GM12878 (cell line): ENCODE measurements at regions not wholly inside any gene's neighbourhood (a gene's known extent, or its start where the extent isn't known, plus 50 kb on each side); places are given as distances from the start of the nearest gene placed in this dataset.

Experiments used
- ATAC-seq: fragments of 200-7000 bp; cut with Tn5 transposase; 3 replicates; pipeline ENCODE4 v1.9.1; 2020; ENCODE audit warnings: mild to moderate bottlenecking, moderate library complexity
- BruUV-seq: library from RNA; stranded (reverse); fragments of 400-500 nt; replicated peaks from 2 replicates; lab custom pipeline; 2021; lab: Mats Ljungman, UMichigan
- CTCF ChIA-PET: fragments of 300-600 bp; sonication (Branson Sonifier 250); formaldehyde crosslinking; extraction: SDS; loops from one replicate; lab custom pipeline; 2021; ENCODE audit warnings: inconsistent platforms; lab: Yijun Ruan, JAX
- POLR2A ChIA-PET: fragments of 350-600 bp; formaldehyde crosslinking; extraction: SDS; loops from one replicate; lab custom pipeline; 2021; ENCODE audit warnings: inconsistent platforms; lab: Charles Lee
- RAD21 ChIA-PET: fragments of 300-600 bp; sonication (Branson Sonifier 250); formaldehyde crosslinking; loops from one replicate; lab custom pipeline; 2023; ENCODE audit warnings: antibody characterized with exemption; ENCODE audit not compliant: unreplicated experiment; lab: Charles Lee
- SMC1A ChIA-PET: fragments of 300-600 bp; sonication (Branson Sonifier 250); formaldehyde crosslinking; loops from one replicate; lab custom pipeline; 2023; ENCODE audit not compliant: unreplicated experiment, uncharacterized antibody; lab: Charles Lee
- DNase-seq: peaks from one replicate; pipeline ENCODE4 v3.0.0-alpha.2; 2011; ENCODE audit warnings: low read depth, low spot score
- FAIRE-seq: peaks from 3 replicates; lab custom pipeline; 2011; peaks lifted over from hg19 to GRCh38; lab: Jason Lieb, UNC
- H2AFZ ChIP-seq: 2 replicates; pipeline ENCODE4 v1.6.0; 2011; ENCODE audit warnings: low read depth, low read length, control low read depth; ENCODE audit not compliant: control insufficient read depth
- H3K27ac ChIP-seq: 2 replicates; pipeline ENCODE4 v1.5.1; 2011; ENCODE audit warnings: control low read depth; ENCODE audit not compliant: control insufficient read depth, insufficient read depth
- H3K27me3 ChIP-seq, 2 experiments: replicated peaks in 1 of 2; 2 replicates each; pipeline versions ENCODE4 v1.6.0 to v1.6.1; 2011; ENCODE audit warnings: low read length in 1 of 2; ENCODE audit not compliant: control insufficient read depth in 2 of 2, insufficient read depth in 2 of 2
- H3K36me3 ChIP-seq, 2 experiments: 2 replicates each; pipeline ENCODE4 v1.5.1; 2011; ENCODE audit warnings: low read length in 1 of 2; ENCODE audit not compliant: control insufficient read depth in 2 of 2, insufficient read depth in 2 of 2
- H3K4me1 ChIP-seq: 2 replicates; pipeline ENCODE4 v1.6.1; 2011; ENCODE audit warnings: mild to moderate bottlenecking, low read length, moderate library complexity, mixed read lengths; ENCODE audit not compliant: control insufficient read depth, insufficient read depth
- H3K4me2 ChIP-seq: 2 replicates; pipeline ENCODE4 v1.6.0; 2011; ENCODE audit warnings: control low read depth; ENCODE audit not compliant: control insufficient read depth, insufficient read depth
- H3K4me3 ChIP-seq: fragments of 200-600 bp; sonication (generic); 2 replicates; pipeline ENCODE4 v1.5.1; 2016
- H3K79me2 ChIP-seq: 2 replicates; pipeline ENCODE4 v1.6.0; 2011; ENCODE audit warnings: low read length; ENCODE audit not compliant: control insufficient read depth, insufficient read depth
- H3K9ac ChIP-seq: 2 replicates; pipeline ENCODE4 v1.8.0; 2011; ENCODE audit warnings: low read length, control low read depth, mixed read lengths; ENCODE audit not compliant: control insufficient read depth, insufficient read depth
- H3K9me3 ChIP-seq: replicated peaks from 3 replicates; pipeline ENCODE4 v1.5.1; 2011; ENCODE audit warnings: mild to moderate bottlenecking, low read length; ENCODE audit not compliant: control insufficient read depth, insufficient read depth
- H4K20me1 ChIP-seq: 2 replicates; pipeline ENCODE4 v1.6.0; 2011; ENCODE audit not compliant: control insufficient read depth, insufficient read depth
- BHLHE40 ChIP-seq, 2 experiments: fragments of 450-650 bp in 1 of 2; IDR thresholded peaks; 2 replicates each; pipeline ENCODE4 v1.6.1; 2011 to 2017; ENCODE audit warnings: low read depth in 2 of 2, borderline replicate concordance in 1 of 2, improper control_type of control experiment in 1 of 2, low read length in 1 of 2, mild to moderate bottlenecking in 1 of 2
- CBFB ChIP-seq: IDR thresholded peaks from 2 replicates; pipeline ENCODE4 v1.6.1; 2016; ENCODE audit warnings: antibody characterized with exemption, low read depth
- DPF2 ChIP-seq: fragments of 450-650 bp; IDR thresholded peaks from 2 replicates; pipeline ENCODE4 v1.6.1; 2017; ENCODE audit warnings: mild to moderate bottlenecking
- E4F1 ChIP-seq: fragments of 450-650 bp; IDR thresholded peaks from 2 replicates; pipeline ENCODE4 v1.6.1; 2018; ENCODE audit warnings: borderline replicate concordance, mild to moderate bottlenecking; ENCODE audit not compliant: partially characterized antibody
- FOXK2 ChIP-seq: fragments of 450-650 bp; IDR thresholded peaks from 2 replicates; pipeline ENCODE4 v1.6.1; 2017; ENCODE audit warnings: mild to moderate bottlenecking, moderate library complexity
- JUNB ChIP-seq: IDR thresholded peaks from 2 replicates; pipeline ENCODE4 v1.6.1; 2016; ENCODE audit warnings: antibody characterized with exemption, mild to moderate bottlenecking
- JUND ChIP-seq: IDR thresholded peaks from 2 replicates; pipeline ENCODE4 v1.6.1; 2012; ENCODE audit warnings: low read depth, mild to moderate bottlenecking, low read length, improper control_type of control experiment, moderate library complexity
- KLF5 ChIP-seq: fragments of 450-650 bp; IDR thresholded peaks from 2 replicates; pipeline ENCODE4 v1.6.1; 2014; ENCODE audit warnings: mild to moderate bottlenecking; ENCODE audit not compliant: partially characterized antibody
- MEF2B ChIP-seq: fragments of 450-650 bp; IDR thresholded peaks from 2 replicates; pipeline ENCODE4 v1.6.1; 2018; ENCODE audit warnings: mild to moderate bottlenecking, moderate library complexity; ENCODE audit not compliant: partially characterized antibody, poor library complexity, severe bottlenecking
- MYC ChIP-seq: IDR thresholded peaks from 2 replicates; pipeline ENCODE4 v1.6.1; 2011; ENCODE audit warnings: mild to moderate bottlenecking, low read length, moderate library complexity, inconsistent platforms; ENCODE audit not compliant: insufficient read depth, insufficient replicate concordance, insufficient read length, severe bottlenecking
- NR2F1 ChIP-seq: fragments of 450-650 bp; conservative IDR thresholded peaks from 2 replicates; pipeline ENCODE4 v1.6.1; 2017; ENCODE audit warnings: mild to moderate bottlenecking
- SIX5 ChIP-seq: IDR thresholded peaks from 2 replicates; pipeline ENCODE4 v1.6.1; 2011; ENCODE audit warnings: mild to moderate bottlenecking, low read depth, low read length, moderate library complexity; ENCODE audit not compliant: severe bottlenecking
- STAT1 ChIP-seq: fragments of 450-650 bp; conservative IDR thresholded peaks from 2 replicates; pipeline ENCODE4 v1.6.1; 2014; ENCODE audit warnings: antibody characterized with exemption, mild to moderate bottlenecking
- STAT3 ChIP-seq: IDR thresholded peaks from 2 replicates; pipeline ENCODE4 v1.6.1; 2011; ENCODE audit warnings: low read depth, low read length, improper control_type of control experiment
- ZBED1 ChIP-seq: IDR thresholded peaks from 2 replicates; pipeline ENCODE4 v1.6.1; 2016; ENCODE audit warnings: borderline replicate concordance
- ZNF217 ChIP-seq: fragments of 450-650 bp; IDR thresholded peaks from 2 replicates; pipeline ENCODE4 v1.6.1; 2017; ENCODE audit warnings: antibody characterized with exemption, mild to moderate bottlenecking
- ZNF622 ChIP-seq: fragments of 450-650 bp; IDR thresholded peaks from 2 replicates; pipeline ENCODE4 v1.6.1; 2017; ENCODE audit warnings: mild to moderate bottlenecking, inconsistent platforms
- WGBS: methylation state at CpG from one replicate; pipeline ENCODE4 v1.1.6; 2016; ENCODE audit warnings: low lambda C conversion rate; ENCODE audit not compliant: insufficient replicate concordance, insufficient coverage; ENCODE audit errors: missing lambda C conversion rate; 5-methylcytosine and 5-hydroxymethylcytosine counted together
- in situ Hi-C: fragments of 300-500 bp; cut with MboI; formaldehyde crosslinking; loops from 9 replicates; pipeline ENCODE4 v1.14.3; 2018; ENCODE audit warnings: mixed read lengths
- intact Hi-C: fragments of 100-400 bp; cut with micrococcal nuclease; formaldehyde crosslinking; loops from one replicate; pipeline ENCODE4 v1.14.2; 2022; ENCODE audit not compliant: unreplicated experiment
- TF ChIP-seq, protein P1 (sequence below): fragments of 450-650 bp; IDR thresholded peaks from 2 replicates; pipeline ENCODE4 v1.6.1; 2017; ENCODE audit warnings: mild to moderate bottlenecking
- TF ChIP-seq, protein P2 (sequence below): fragments of 450-650 bp; IDR thresholded peaks from 2 replicates; pipeline ENCODE4 v1.6.1; 2014; ENCODE audit warnings: mild to moderate bottlenecking

DNA sequence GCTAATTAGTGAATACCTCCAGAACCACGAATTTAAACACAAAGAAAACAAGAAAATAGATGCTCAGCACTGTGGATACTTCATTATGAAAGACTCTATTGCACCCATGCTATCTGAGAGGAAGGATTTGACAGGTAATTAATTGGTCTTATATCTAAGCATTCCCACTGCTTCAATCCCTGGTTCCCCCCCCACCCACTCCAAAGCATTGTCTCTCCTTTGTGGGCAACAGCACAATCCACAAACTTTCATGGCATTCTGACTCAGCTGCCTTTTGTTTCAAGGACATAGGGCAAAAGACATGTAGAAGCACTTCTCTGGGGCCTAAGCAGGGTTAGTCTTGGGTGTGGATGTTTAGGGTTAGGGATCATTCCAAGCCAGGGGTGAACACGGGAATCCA lies 551.4 kb downstream of the BUD13 start:
- ChIA-PET POLR2A (no interaction called here), RAD21 (no interaction called here), CTCF (no interaction called here), SMC1A (no interaction called here)
- no peaks in the 10 kb centered on the region; a peak in 1 of 4 replicates for H3K27me3 ChIP-seq
- no peaks in the 10 kb centered on the region; the same call in 2 of the 3 replicates for H3K9me3 ChIP-seq
- FAIRE-seq (no peak), ATAC-seq (no peak), DNase-seq (no peak)
- intact Hi-C loops: loop anchor here (5.0 kb wide), 2 partner anchors 349 to 884 kb away; no protein-coding TSS in a partner anchor
- H3K4me1 ChIP-seq: no peaks in the 10 kb centered on the region
- no peaks in the 10 kb centered on the region for H3K36me3 ChIP-seq
- H3K79me2 ChIP-seq: no peaks in the 10 kb centered on the region
- no peak overlapping the region for H3K27ac ChIP-seq
- no peak overlapping the region for H3K9ac ChIP-seq
- H4K20me1 ChIP-seq: no peaks in the 10 kb centered on the region
- in situ Hi-C loops: no loop called here
- no peak overlapping the region for H3K4me2 ChIP-seq
- H3K4me3 ChIP-seq: no peak overlapping the region
- no TSS peak for BruUV-seq
- no peak overlapping the region for H2AFZ ChIP-seq
- 23% methylated on average over 2 of the region's 2 CpGs for WGBS
- TF ChIP-seq STAT1 (no peak), MEF2B (no peak), MYC (no peak), CBFB (no peak), NR2F1 (no peak), JUND (no peak), ZNF622 (no peak), ZNF217 (no peak), JUNB (no peak), ZBED1 (no peak), STAT3 (no peak), E4F1 (no peak), SIX5 (no peak), KLF5 (no peak), BHLHE40 (IDR thresholded peaks at IDR 0.05; ENCODE audit: borderline replicate concordance in 1 of 2, low read depth in 2 of 2, low read length in 1 of 2) (no peak), FOXK2 (no peak), DPF2 (no peak)
- TF ChIP-seq, protein P1, sequence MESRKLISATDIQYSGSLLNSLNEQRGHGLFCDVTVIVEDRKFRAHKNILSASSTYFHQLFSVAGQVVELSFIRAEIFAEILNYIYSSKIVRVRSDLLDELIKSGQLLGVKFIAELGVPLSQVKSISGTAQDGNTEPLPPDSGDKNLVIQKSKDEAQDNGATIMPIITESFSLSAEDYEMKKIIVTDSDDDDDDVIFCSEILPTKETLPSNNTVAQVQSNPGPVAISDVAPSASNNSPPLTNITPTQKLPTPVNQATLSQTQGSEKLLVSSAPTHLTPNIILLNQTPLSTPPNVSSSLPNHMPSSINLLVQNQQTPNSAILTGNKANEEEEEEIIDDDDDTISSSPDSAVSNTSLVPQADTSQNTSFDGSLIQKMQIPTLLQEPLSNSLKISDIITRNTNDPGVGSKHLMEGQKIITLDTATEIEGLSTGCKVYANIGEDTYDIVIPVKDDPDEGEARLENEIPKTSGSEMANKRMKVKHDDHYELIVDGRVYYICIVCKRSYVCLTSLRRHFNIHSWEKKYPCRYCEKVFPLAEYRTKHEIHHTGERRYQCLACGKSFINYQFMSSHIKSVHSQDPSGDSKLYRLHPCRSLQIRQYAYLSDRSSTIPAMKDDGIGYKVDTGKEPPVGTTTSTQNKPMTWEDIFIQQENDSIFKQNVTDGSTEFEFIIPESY: no peak
- TF ChIP-seq, protein P2, sequence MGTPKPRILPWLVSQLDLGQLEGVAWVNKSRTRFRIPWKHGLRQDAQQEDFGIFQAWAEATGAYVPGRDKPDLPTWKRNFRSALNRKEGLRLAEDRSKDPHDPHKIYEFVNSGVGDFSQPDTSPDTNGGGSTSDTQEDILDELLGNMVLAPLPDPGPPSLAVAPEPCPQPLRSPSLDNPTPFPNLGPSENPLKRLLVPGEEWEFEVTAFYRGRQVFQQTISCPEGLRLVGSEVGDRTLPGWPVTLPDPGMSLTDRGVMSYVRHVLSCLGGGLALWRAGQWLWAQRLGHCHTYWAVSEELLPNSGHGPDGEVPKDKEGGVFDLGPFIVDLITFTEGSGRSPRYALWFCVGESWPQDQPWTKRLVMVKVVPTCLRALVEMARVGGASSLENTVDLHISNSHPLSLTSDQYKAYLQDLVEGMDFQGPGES: no peak
